Nephron progenitor cell (in vitro differentiated cells): ENCODE measurements at regions not wholly inside any gene's neighbourhood (a gene's known extent, or its start where the extent isn't known, plus 50 kb on each side); places are given as distances from the start of the nearest gene placed in this dataset.
"Not testable (repeated sequence)": the region's sequence is repeated elsewhere in the genome, so short reads cannot be mapped to it uniquely, and the experiment has no call there.

ENCODE experiments used
- DNase-seq: peaks from one replicate; pipeline ENCODE4 v3.0.0; 2021
- H3K27ac Mint-ChIP-seq: 2 replicates; pipeline ENCODE4 v1.8.0; 2021; ENCODE audit warnings: mild to moderate bottlenecking, moderate library complexity, mixed read lengths
- H3K27me3 Mint-ChIP-seq: 2 replicates; pipeline ENCODE4 v1.8.0; 2021; ENCODE audit warnings: mild to moderate bottlenecking, low read depth, mixed read lengths; ENCODE audit not compliant: poor library complexity
- H3K36me3 Mint-ChIP-seq: 2 replicates; pipeline ENCODE4 v1.8.0; 2021; ENCODE audit warnings: low read depth, mixed read lengths
- H3K4me1 Mint-ChIP-seq: 2 replicates; pipeline ENCODE4 v1.8.0; 2021; ENCODE audit warnings: mixed read lengths
- H3K4me3 Mint-ChIP-seq: 2 replicates; pipeline ENCODE4 v1.8.0; 2021; ENCODE audit warnings: mild to moderate bottlenecking, moderate library complexity, mixed read lengths
- H3K9me3 Mint-ChIP-seq: 2 replicates; pipeline ENCODE4 v1.8.0; 2021; ENCODE audit warnings: mild to moderate bottlenecking, moderate library complexity, mixed read lengths
- TF ChIP-seq, protein P1 (sequence below): fragments of 200-600 bp; sonication (generic); IDR thresholded peaks from 2 replicates; pipeline ENCODE4 v1.5.0; 2021; ENCODE audit warnings: antibody characterized with exemption

DNA sequence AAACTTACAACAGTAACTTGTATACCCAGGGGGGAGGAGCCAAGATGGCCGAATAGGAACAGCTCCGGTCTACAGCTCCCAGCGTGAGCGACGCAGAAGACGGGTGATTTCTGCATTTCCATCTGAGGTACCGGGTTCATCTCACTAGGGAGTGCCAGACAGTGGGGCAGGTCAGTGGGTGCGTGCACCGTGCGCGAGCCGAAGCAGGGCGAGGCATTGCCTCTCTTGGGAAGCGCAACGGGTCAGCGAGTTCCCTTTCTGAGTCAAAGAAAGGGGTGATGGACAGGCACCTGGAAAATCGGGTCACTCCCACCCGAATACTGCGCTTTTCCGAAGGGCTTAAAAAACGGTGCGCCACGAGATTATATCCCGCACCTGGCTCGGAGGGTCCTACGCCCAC is 278.8 kb downstream of the FAM47B start:
- peaks cover 50% of the 10 kb centered on the region for H3K9me3 Mint-ChIP-seq
- not testable (repeated sequence) for H3K4me3 Mint-ChIP-seq, H3K27me3 Mint-ChIP-seq, H3K4me1 Mint-ChIP-seq, DNase-seq, H3K36me3 Mint-ChIP-seq, H3K27ac Mint-ChIP-seq

DNA sequence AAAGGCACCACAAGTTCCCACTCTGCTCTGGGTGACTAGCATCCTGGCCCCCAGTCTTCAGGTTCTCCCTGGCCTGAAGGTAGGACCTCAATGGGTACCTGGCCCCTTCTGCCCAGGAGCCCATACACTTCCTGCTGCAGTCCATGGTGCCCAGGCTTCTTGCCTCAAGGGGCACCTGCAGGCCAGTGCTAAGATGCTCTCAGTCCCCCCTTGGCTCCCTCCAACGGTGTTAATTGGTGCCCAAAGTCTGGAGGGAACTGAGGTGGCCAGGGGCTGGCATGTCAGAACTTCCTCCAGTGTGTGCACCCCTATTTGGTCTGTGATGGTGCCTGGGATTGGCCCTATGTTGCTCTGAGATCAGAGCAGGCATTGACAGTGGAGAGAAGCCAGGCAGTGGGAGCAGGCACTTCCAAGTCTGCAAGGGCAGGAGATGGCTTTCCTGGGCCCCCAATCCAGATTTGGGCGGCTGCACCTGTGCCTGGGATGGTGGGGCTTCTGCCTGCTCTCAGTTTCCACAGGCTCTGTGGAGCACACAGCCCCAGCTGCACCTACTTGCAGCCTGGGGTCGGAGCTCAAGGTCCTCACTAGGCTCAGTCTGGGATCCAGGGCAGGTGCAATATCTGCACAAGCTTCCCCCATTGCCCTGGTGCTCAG is 301.6 kb downstream of the FAM47B start:
- Mint-ChIP-seq H3K4me3 (no peak overlapping the region), H3K27me3 (no peaks in the 10 kb centered on the region), H3K9me3 (peaks cover 38% of the 10 kb centered on the region), H3K27ac (no peak overlapping the region), H3K4me1 (no peaks in the 10 kb centered on the region), H3K36me3 (no peaks in the 10 kb centered on the region)
- TF ChIP-seq, protein P1, sequence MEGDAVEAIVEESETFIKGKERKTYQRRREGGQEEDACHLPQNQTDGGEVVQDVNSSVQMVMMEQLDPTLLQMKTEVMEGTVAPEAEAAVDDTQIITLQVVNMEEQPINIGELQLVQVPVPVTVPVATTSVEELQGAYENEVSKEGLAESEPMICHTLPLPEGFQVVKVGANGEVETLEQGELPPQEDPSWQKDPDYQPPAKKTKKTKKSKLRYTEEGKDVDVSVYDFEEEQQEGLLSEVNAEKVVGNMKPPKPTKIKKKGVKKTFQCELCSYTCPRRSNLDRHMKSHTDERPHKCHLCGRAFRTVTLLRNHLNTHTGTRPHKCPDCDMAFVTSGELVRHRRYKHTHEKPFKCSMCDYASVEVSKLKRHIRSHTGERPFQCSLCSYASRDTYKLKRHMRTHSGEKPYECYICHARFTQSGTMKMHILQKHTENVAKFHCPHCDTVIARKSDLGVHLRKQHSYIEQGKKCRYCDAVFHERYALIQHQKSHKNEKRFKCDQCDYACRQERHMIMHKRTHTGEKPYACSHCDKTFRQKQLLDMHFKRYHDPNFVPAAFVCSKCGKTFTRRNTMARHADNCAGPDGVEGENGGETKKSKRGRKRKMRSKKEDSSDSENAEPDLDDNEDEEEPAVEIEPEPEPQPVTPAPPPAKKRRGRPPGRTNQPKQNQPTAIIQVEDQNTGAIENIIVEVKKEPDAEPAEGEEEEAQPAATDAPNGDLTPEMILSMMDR: no peak
- no peak for DNase-seq

DNA sequence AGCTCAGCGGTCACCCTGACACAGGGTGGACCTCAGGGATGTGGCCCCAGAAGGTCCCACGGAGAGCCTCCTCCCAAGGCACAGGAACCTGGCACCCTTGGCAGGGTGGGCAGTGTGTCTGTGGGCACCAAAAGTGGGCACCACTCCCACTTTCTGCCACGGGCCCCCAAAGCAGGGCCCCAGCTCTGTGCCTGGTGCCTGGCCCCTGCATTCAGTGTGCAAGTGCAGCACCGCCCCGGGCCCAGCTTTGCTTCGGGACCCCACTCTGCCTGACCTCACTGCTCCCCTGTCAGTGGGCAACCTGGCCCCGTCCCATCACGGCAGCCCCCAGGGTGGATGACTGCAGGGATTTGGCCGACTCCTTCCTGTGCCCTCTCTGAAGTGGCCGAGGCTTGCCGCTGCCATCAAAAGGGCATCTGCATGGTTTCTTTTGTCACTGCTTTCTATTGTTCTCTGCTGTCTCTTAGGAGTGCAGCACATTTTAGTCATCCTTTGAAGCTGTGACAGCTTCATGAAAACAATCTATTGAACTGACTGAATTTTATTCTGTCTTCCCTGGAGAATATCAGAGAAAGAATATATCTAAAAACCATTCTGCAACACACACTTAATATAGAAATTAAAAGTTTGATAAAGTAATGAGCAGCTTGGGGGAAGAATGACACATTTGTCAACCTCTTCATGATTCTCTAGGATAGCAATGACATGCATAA is 302.4 kb downstream of the FAM47B start:
- no peaks in the 10 kb centered on the region for H3K27me3 Mint-ChIP-seq
- H3K4me3 Mint-ChIP-seq: no peak overlapping the region
- H3K27ac Mint-ChIP-seq: no peak overlapping the region
- H3K4me1 Mint-ChIP-seq: no peaks in the 10 kb centered on the region
- H3K9me3 Mint-ChIP-seq: peaks cover 40% of the 10 kb centered on the region
- no peaks in the 10 kb centered on the region for H3K36me3 Mint-ChIP-seq
- TF ChIP-seq, protein P1: no peak
- DNase-seq: no peak

DNA sequence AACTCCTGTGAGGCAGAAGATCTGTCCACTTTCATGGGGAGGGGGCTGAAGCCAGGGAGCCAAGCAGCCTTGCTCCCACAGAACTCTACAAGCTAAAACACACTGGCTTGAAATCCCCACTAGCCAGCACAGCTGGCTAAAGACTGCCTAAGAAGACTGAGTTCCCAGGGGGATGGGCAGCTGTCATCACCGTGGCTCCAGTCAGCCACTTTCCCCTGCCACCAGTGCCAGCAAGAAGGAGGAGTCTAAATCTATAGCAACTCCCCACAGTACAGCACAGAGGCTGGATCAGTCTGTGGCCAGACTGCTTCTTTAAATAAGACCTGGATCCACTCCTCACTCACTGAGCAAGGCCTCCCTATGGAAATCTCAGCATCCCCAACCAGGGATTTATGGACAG is 308.6 kb downstream of the FAM47B start:
- no peak for DNase-seq
- Mint-ChIP-seq H3K36me3 (no peaks in the 10 kb centered on the region), H3K9me3 (peaks cover 37% of the 10 kb centered on the region), H3K27me3 (no peaks in the 10 kb centered on the region), H3K27ac (no peak overlapping the region), H3K4me3 (no peak overlapping the region), H3K4me1 (no peaks in the 10 kb centered on the region)
- TF ChIP-seq, protein P1: no peak

DNA sequence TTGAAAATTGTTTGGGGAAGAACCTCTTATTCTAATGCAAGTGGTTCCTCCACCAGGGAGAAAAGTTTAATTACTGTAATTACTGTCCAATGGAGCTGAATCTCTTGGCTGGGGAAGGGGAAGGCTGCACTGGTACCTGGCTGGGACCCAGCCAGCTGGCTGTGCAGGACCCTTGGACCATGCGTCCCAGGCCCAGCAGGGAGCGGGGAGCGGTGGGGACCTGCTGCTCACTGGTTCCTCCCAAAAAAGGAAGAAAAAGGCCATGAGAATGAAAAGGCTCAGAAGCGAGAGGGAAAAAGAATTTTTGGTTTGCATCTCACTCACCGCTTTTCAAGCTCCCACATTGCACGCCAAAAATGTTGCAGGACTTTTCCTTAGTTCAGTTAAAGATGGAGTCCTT is 333.5 kb downstream of the FAM47B start:
- DNase-seq: no peak
- Mint-ChIP-seq H3K27ac (no peak overlapping the region), H3K4me1 (no peaks in the 10 kb centered on the region), H3K36me3 (no peaks in the 10 kb centered on the region), H3K9me3 (peaks cover 17% of the 10 kb centered on the region), H3K4me3 (no peak overlapping the region), H3K27me3 (no peaks in the 10 kb centered on the region)
- TF ChIP-seq, protein P1: no peak

DNA sequence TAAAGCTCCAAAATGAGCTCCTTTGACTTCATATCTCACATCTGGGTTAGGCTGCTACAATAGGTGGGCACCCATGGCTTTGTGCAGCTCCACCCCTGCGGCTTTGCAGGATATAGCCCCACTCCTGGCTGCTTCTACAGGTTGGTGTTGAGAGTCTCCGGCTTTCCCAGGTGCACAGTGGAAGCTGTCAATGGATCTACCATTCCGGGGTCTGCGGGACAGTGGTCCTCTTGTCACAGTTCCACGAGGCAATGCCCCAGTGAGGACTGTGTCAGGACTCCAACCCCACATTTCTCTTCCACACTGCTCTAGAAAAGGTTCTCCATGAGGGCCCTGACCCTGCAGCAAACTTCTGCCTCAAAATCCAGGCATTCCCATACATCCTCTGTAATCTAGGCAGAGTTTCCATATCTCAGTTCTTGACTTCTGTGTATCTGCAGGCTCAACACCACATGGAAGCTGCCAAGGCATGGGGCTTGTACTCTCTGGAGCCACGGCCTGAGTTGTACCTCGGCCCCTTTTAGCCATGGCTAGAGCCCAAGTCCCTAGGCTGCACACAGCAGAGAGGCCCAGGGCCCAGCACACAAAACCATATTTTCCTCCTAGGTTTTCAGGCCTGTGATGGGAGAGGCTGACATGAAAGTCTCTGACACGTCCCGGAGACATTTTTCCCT is 342.8 kb downstream of the FAM47B start:
- Mint-ChIP-seq H3K4me3 (no peak overlapping the region), H3K27ac (no peak overlapping the region), H3K9me3 (peaks cover 46% of the 10 kb centered on the region), H3K27me3 (peaks cover 4% of the 10 kb centered on the region), H3K4me1 (no peaks in the 10 kb centered on the region), H3K36me3 (no peaks in the 10 kb centered on the region)
- TF ChIP-seq, protein P1: no peak
- no peak for DNase-seq
